ACC112 (cell line): ENCODE measurements at regions not wholly inside any gene's neighbourhood (a gene's known extent, or its start where the extent isn't known, plus 50 kb on each side); places are given as distances from the start of the nearest gene placed in this dataset.
A peak's percentile ranks its signal among the peaks of the same experiment; 100 is the strongest.

Experiments
- H2AFZ ChIP-seq: fragments of 200-600 bp; sonication (generic); one replicate; pipeline ENCODE4 v1.6.0; 2017; ENCODE audit warnings: antibody characterized with exemption, low read length; ENCODE audit not compliant: unreplicated experiment
- H3K27ac ChIP-seq: fragments of 200-600 bp; sonication (generic); 2 replicates; pipeline ENCODE4 v1.5.1; 2014; ENCODE audit warnings: low read depth, mild to moderate bottlenecking, antibody characterized with exemption, low read length, moderate library complexity
- H3K27me3 ChIP-seq: fragments of 200-600 bp; sonication (generic); 2 replicates; pipeline ENCODE4 v1.6.1; 2014; ENCODE audit warnings: mild to moderate bottlenecking, antibody characterized with exemption, low read length, moderate library complexity, mixed read lengths; ENCODE audit not compliant: insufficient read depth
- H3K36me3 ChIP-seq: fragments of 200-600 bp; sonication (generic); 2 replicates; pipeline ENCODE4 v1.6.1; 2016; ENCODE audit warnings: mild to moderate bottlenecking, antibody characterized with exemption, low read length, moderate library complexity, mixed read lengths; ENCODE audit not compliant: insufficient read depth
- H3K4me1 ChIP-seq: fragments of 200-600 bp; sonication (generic); one replicate; pipeline ENCODE4 v1.6.1; 2016; ENCODE audit warnings: low read length, mixed read lengths; ENCODE audit not compliant: insufficient read depth, unreplicated experiment, control insufficient read depth
- H3K4me3 ChIP-seq: fragments of 200-600 bp; sonication (generic); 2 replicates; pipeline ENCODE4 v1.5.1; 2014; ENCODE audit warnings: mild to moderate bottlenecking, low read depth, low read length
- H3K79me2 ChIP-seq: fragments of 200-600 bp; sonication (generic); one replicate; pipeline ENCODE4 v1.6.0; 2016; ENCODE audit warnings: low read length; ENCODE audit not compliant: control insufficient read depth, unreplicated experiment, insufficient read depth

GRCh38 chr1:168439456-168440375, 104.1 kb downstream of the XCL2 start:
- H3K4me1 ChIP-seq: peaks cover 4% of the 10 kb centered on the region
- no peaks in the 10 kb centered on the region for H3K36me3 ChIP-seq
- peak overlapping the region; percentile 58 for H2AFZ ChIP-seq
- peaks cover 3% of the 10 kb centered on the region; the same call in 1 of the 2 replicates for H3K27me3 ChIP-seq
- no peaks in the 10 kb centered on the region for H3K79me2 ChIP-seq
- peak overlapping the region; percentile 68 for H3K4me3 ChIP-seq
- H3K27ac ChIP-seq: no peak overlapping the region

GRCh38 chr1:168438626-168439025, 105.2 kb downstream of the XCL2 start:
- Histone ChIP-seq H3K79me2 (no peaks in the 10 kb centered on the region), H3K4me3 (no peak overlapping the region), H3K27ac (no peak overlapping the region), H3K27me3 (peaks cover 8% of the 10 kb centered on the region; the same call in 1 of the 2 replicates), H3K36me3 (no peaks in the 10 kb centered on the region), H2AFZ (no peak overlapping the region), H3K4me1 (peaks cover 4% of the 10 kb centered on the region)

- Histone ChIP-seq H3K4me3 (no peak overlapping the region), H3K27me3 (peaks cover 11% of the 10 kb centered on the region; the same call in 1 of the 2 replicates), H3K36me3 (no peaks in the 10 kb centered on the region)
Observed at GRCh38 chr1:168437821-168438220, 106.0 kb downstream of the XCL2 start.

GRCh38 chr1:168435439-168435838, 108.4 kb downstream of the XCL2 start:
- H2AFZ ChIP-seq: no peak overlapping the region

More at GRCh38 chr1:168437821-168438220, 106.0 kb downstream of the XCL2 start:
- H3K27ac ChIP-seq: no peak overlapping the region
- H3K79me2 ChIP-seq: no peaks in the 10 kb centered on the region
- H3K4me1 ChIP-seq: peaks cover 4% of the 10 kb centered on the region
- H2AFZ ChIP-seq: no peak overlapping the region

GRCh38 chr1:168433238-168433637, 110.6 kb downstream of the XCL2 start:
- Histone ChIP-seq H3K4me3 (no peak overlapping the region), H3K36me3 (no peaks in the 10 kb centered on the region), H3K4me1 (peaks cover 5% of the 10 kb centered on the region), H3K27me3 (peaks cover 11% of the 10 kb centered on the region; the same call in 1 of the 2 replicates), H3K79me2 (no peaks in the 10 kb centered on the region), H3K27ac (no peak overlapping the region), H2AFZ (no peak overlapping the region)

More at GRCh38 chr1:168435439-168435838, 108.4 kb downstream of the XCL2 start:
- H3K4me3 ChIP-seq: no peak overlapping the region
- no peak overlapping the region for H3K27ac ChIP-seq
- no peaks in the 10 kb centered on the region for H3K79me2 ChIP-seq
- peaks cover 4% of the 10 kb centered on the region for H3K4me1 ChIP-seq
- H3K27me3 ChIP-seq: peaks cover 11% of the 10 kb centered on the region; the same call in 1 of the 2 replicates
- H3K36me3 ChIP-seq: no peaks in the 10 kb centered on the region

GRCh38 chr1:168431882-168432281, 111.9 kb downstream of the XCL2 start:
- Histone ChIP-seq H3K27me3 (peaks cover 11% of the 10 kb centered on the region; the same call in 1 of the 2 replicates), H3K27ac (no peak overlapping the region), H2AFZ (no peak overlapping the region), H3K4me1 (peaks cover 9% of the 10 kb centered on the region), H3K79me2 (no peaks in the 10 kb centered on the region), H3K36me3 (no peaks in the 10 kb centered on the region), H3K4me3 (no peak overlapping the region)

GRCh38 chr1:168430321-168430720, 113.5 kb downstream of the XCL2 start:
- Histone ChIP-seq H2AFZ (no peak overlapping the region), H3K27me3 (peaks cover 13% of the 10 kb centered on the region; the same call in 1 of the 2 replicates), H3K79me2 (no peaks in the 10 kb centered on the region), H3K27ac (no peak overlapping the region), H3K4me3 (no peak overlapping the region), H3K36me3 (no peaks in the 10 kb centered on the region), H3K4me1 (peaks cover 9% of the 10 kb centered on the region)

- Histone ChIP-seq H2AFZ (no peak overlapping the region), H3K27me3 (peaks cover 20% of the 10 kb centered on the region; the same call in 1 of the 2 replicates), H3K36me3 (no peaks in the 10 kb centered on the region), H3K27ac (no peak overlapping the region), H3K4me1 (peaks cover 9% of the 10 kb centered on the region), H3K79me2 (no peaks in the 10 kb centered on the region), H3K4me3 (no peak overlapping the region)
Observed at GRCh38 chr1:168428063-168428731, 115.6 kb downstream of the XCL2 start.

- Histone ChIP-seq H3K27ac (no peak overlapping the region), H3K79me2 (no peaks in the 10 kb centered on the region), H3K27me3 (peaks cover 32% of the 10 kb centered on the region), H3K4me3 (no peak overlapping the region), H2AFZ (no peak overlapping the region), H3K4me1 (peaks cover 9% of the 10 kb centered on the region), H3K36me3 (no peaks in the 10 kb centered on the region)
Observed at GRCh38 chr1:168427051-168427450, 116.7 kb downstream of the XCL2 start.

- H3K79me2 ChIP-seq: no peaks in the 10 kb centered on the region
- H3K4me3 ChIP-seq: no peak overlapping the region
- no peaks in the 10 kb centered on the region for H3K36me3 ChIP-seq
- H3K4me1 ChIP-seq: peaks cover 9% of the 10 kb centered on the region
- H2AFZ ChIP-seq: no peak overlapping the region
- peaks cover 47% of the 10 kb centered on the region for H3K27me3 ChIP-seq
- H3K27ac ChIP-seq: no peak overlapping the region
Observed at GRCh38 chr1:168424281-168424680, 119.5 kb downstream of the XCL2 start.
